AG09319 (cell line): ENCODE measurements at regions not wholly inside any gene's neighbourhood (a gene's known extent, or its start where the extent isn't known, plus 50 kb on each side); places are given as distances from the start of the nearest gene placed in this dataset.
"Not testable (repeated sequence)": the region's sequence is repeated elsewhere in the genome, so short reads cannot be mapped to it uniquely, and the experiment has no call there.

Experiments used
- DNase-seq: peaks from one replicate; pipeline ENCODE4 v3.0.0-alpha.2; 2010; ENCODE audit warnings: low read depth; ENCODE audit errors: extremely low read depth
- TF ChIP-seq, protein P1 (sequence below): IDR thresholded peaks from 2 replicates; pipeline ENCODE4 v1.5.1; 2011; ENCODE audit warnings: low read depth, mild to moderate bottlenecking, inconsistent platforms, low read length, moderate library complexity

DNA sequence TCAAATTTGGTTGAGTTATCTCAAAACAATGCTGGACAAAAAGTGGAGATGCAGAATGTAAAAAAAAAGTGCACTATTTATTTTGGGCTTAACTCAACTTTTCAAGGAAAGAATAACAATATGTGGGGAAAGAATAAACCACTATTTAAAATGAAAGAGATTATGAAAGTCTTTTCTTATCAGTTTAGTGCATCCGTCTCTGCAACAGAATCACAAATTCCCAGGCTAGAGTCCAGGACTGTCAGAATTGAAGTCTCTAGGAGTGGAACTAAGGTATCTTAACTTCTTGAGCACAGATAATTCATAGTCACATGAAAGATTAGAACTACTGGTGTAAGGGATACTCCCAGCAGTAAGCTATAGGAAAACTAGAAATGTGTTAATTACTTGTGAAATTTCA, 1200.3 kb upstream of the LRRN3 start:
- TF ChIP-seq, protein P1, sequence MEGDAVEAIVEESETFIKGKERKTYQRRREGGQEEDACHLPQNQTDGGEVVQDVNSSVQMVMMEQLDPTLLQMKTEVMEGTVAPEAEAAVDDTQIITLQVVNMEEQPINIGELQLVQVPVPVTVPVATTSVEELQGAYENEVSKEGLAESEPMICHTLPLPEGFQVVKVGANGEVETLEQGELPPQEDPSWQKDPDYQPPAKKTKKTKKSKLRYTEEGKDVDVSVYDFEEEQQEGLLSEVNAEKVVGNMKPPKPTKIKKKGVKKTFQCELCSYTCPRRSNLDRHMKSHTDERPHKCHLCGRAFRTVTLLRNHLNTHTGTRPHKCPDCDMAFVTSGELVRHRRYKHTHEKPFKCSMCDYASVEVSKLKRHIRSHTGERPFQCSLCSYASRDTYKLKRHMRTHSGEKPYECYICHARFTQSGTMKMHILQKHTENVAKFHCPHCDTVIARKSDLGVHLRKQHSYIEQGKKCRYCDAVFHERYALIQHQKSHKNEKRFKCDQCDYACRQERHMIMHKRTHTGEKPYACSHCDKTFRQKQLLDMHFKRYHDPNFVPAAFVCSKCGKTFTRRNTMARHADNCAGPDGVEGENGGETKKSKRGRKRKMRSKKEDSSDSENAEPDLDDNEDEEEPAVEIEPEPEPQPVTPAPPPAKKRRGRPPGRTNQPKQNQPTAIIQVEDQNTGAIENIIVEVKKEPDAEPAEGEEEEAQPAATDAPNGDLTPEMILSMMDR = no peak

DNA sequence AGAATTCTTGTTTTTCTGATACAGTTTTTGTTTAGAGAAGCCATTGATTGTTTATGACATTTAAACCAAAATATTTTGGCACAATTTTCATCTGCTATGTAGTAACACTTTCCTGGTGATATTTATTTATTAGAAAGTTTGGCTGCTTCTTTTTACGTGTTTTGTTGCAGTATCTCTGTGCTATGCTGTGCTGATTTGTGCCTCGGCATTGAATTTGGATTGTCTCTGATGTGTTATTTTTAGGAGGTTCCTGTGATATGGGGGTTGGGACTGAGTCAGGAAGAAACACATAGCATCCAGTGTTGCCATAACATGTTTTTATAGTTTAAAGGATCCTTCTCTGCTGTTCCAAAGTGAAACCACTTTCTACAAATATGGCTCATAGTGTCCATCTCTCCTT, 1197.7 kb upstream of the LRRN3 start:
- DNase-seq = no peak
- TF ChIP-seq, protein P1 = no peak

More for the DNA sequence above, 1200.3 kb upstream of the LRRN3 start:
- DNase-seq = no peak

DNA sequence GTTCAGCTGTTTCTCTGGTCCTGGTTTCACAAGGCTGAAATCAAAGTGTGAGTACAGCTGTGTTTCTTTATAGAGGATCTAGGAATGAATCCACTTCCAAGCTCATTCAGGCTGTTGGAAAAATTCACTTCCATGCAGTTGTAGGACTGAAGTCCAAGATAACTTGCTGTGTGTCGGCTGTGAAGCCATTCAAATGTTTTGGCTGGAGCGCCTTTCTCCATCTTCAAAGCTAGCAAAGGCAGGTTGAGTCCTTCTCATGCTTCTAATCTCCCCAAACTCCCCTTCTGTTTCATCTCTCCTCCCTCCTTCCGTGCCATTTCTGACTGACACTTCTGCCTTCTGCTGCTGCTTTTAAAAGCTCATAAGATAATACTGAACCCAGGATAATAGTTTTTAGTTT, 1195.4 kb upstream of the LRRN3 start:
- TF ChIP-seq, protein P1 = no peak
- no peak for DNase-seq

DNA sequence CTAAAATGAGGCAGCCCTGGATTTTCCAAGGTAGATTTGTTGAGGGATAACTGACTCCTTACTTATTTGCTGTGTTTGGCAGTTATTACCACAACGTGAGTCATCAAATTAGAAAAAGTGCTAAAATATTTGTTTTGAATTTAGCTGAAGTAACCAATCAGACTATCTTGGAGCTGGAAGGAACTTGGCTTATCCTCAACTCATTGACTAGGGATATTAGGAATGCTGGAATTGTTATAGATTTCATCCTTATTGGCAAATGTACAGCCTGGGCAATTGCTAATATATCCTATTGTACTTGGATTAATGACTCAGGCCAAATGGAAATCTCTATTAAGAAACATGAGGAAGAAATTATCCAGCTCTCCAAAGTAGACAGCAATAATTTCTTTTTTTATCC, 1189.0 kb upstream of the LRRN3 start:
- TF ChIP-seq, protein P1 = no peak
- no peak for DNase-seq

DNA sequence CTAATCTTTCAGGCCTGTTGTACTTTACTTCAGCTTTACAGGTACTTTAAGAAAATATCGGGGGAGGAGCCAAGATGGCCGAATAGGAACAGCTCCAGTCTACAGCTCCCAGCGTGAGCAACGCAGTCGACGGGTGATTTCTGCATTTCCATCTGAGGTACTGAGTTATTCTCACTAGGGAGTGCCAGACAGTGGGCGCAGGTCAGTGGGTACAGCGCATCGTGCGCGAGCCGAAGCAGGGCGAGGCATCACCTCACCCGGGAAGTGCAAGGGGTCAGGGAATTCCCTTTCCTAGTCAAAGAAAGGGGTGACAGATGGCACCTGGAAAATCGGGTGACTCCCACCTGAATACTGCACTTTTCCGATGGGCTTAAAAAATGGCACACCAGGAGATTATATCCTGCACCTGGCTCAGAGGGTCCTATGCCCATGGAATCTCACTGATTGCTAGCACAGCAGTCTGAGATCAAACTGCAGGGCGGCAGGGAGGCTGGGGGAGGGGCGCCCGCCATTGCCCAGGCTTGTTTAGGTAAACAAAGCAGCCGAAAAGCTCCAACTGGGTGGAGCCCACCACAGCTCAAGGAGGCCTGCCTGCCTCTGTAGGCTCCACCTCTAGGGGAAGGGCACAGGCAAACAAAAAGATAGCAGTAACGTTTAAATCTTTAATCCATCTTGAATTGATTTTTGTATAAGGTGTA, 1185.4 kb upstream of the LRRN3 start:
- not testable (repeated sequence) for DNase-seq

DNA sequence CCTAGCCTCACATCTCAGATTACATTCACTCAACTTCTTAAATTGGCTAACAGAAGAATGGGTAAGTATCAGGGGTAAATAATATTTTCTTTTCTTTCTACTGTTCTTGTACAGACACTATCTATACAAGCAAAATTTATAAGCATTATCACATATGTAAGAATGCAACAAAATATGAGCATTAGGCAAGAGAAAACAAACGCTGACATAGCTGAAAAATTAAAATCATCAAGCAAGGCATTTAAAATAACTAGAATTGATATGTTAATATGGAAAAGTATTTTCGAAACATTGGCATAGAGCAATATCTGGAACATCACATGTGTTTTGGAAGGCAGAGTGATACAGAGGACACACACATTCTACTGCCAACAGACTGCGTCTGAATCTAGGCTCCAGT, 1175.3 kb upstream of the LRRN3 start:
- no peak for DNase-seq
- TF ChIP-seq, protein P1 = no peak

DNA sequence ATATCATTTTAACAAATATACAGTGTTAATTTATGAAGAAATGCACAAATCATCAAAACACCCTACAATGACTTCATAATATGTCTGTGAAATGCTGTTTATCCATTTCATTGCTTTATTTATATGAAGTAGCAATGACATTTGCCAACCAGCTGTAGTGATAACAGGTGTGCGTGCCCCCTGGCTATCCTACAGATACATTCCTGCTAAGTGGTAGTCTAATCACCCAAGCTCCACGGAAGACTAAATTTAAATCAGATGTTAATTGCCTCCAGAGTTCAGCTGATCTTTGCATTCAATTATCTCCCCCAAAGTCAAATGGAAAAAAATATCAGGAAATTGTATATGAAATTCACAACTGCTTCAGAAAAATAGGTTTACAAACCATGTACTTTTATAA, 1164.2 kb upstream of the LRRN3 start:
- no peak for DNase-seq
- TF ChIP-seq, protein P1 = no peak

DNA sequence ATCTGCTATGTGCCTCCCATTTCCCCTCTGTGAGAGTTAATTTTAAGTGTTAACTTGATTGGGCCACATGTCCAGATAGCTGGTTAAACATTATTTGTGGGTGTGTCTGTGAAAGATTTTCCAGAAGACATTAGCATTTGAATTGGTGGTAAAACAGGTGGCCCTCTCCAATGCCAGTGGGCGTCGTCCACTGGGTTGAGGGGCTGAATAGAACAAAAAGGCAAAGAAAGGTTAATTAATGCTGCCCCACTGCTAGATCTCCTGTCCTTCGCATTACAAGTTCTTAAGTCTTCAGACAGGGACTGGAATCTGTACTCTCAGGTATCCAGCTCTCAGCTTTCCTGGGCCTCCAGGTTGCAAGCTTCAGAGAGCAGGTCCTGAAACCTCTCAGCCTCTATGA, 1160.9 kb upstream of the LRRN3 start:
- DNase-seq = no peak

More for the DNA sequence above, 1160.9 kb upstream of the LRRN3 start:
- TF ChIP-seq, protein P1 = no peak
